GM12878 (cell line): ENCODE measurements at regions not wholly inside any gene's neighbourhood (a gene's known extent, or its start where the extent isn't known, plus 50 kb on each side); places are given as distances from the start of the nearest gene placed in this dataset.

Experiments
- ATAC-seq: fragments of 200-7000 bp; cut with Tn5 transposase; 3 replicates; pipeline ENCODE4 v1.9.1; 2020; ENCODE audit warnings: mild to moderate bottlenecking, moderate library complexity
- BruUV-seq: library from RNA; stranded (reverse); fragments of 400-500 nt; replicated peaks from 2 replicates; lab custom pipeline; 2021; lab: Mats Ljungman, UMichigan
- CTCF ChIA-PET: fragments of 300-600 bp; sonication (Branson Sonifier 250); formaldehyde crosslinking; extraction: SDS; loops from one replicate; lab custom pipeline; 2021; ENCODE audit warnings: inconsistent platforms; lab: Yijun Ruan, JAX
- POLR2A ChIA-PET: fragments of 350-600 bp; formaldehyde crosslinking; extraction: SDS; loops from one replicate; lab custom pipeline; 2021; ENCODE audit warnings: inconsistent platforms; lab: Charles Lee
- RAD21 ChIA-PET: fragments of 300-600 bp; sonication (Branson Sonifier 250); formaldehyde crosslinking; loops from one replicate; lab custom pipeline; 2023; ENCODE audit warnings: antibody characterized with exemption; ENCODE audit not compliant: unreplicated experiment; lab: Charles Lee
- SMC1A ChIA-PET: fragments of 300-600 bp; sonication (Branson Sonifier 250); formaldehyde crosslinking; loops from one replicate; lab custom pipeline; 2023; ENCODE audit not compliant: unreplicated experiment, uncharacterized antibody; lab: Charles Lee
- DNase-seq: peaks from one replicate; pipeline ENCODE4 v3.0.0-alpha.2; 2011; ENCODE audit warnings: low read depth, low spot score
- FAIRE-seq: peaks from 3 replicates; lab custom pipeline; 2011; peaks lifted over from hg19 to GRCh38; lab: Jason Lieb, UNC
- H2AFZ ChIP-seq: 2 replicates; pipeline ENCODE4 v1.6.0; 2011; ENCODE audit warnings: low read depth, low read length, control low read depth; ENCODE audit not compliant: control insufficient read depth
- H3K27ac ChIP-seq: 2 replicates; pipeline ENCODE4 v1.5.1; 2011; ENCODE audit warnings: control low read depth; ENCODE audit not compliant: control insufficient read depth, insufficient read depth
- H3K27me3 ChIP-seq, 2 experiments: replicated peaks in 1 of 2; 2 replicates each; pipeline versions ENCODE4 v1.6.0 to v1.6.1; 2011; ENCODE audit warnings: low read length in 1 of 2; ENCODE audit not compliant: control insufficient read depth in 2 of 2, insufficient read depth in 2 of 2
- H3K36me3 ChIP-seq, 2 experiments: 2 replicates each; pipeline ENCODE4 v1.5.1; 2011; ENCODE audit warnings: low read length in 1 of 2; ENCODE audit not compliant: control insufficient read depth in 2 of 2, insufficient read depth in 2 of 2
- H3K4me1 ChIP-seq: 2 replicates; pipeline ENCODE4 v1.6.1; 2011; ENCODE audit warnings: mild to moderate bottlenecking, low read length, moderate library complexity, mixed read lengths; ENCODE audit not compliant: control insufficient read depth, insufficient read depth
- H3K4me2 ChIP-seq: 2 replicates; pipeline ENCODE4 v1.6.0; 2011; ENCODE audit warnings: control low read depth; ENCODE audit not compliant: control insufficient read depth, insufficient read depth
- H3K4me3 ChIP-seq: fragments of 200-600 bp; sonication (generic); 2 replicates; pipeline ENCODE4 v1.5.1; 2016
- H3K79me2 ChIP-seq: 2 replicates; pipeline ENCODE4 v1.6.0; 2011; ENCODE audit warnings: low read length; ENCODE audit not compliant: control insufficient read depth, insufficient read depth
- H3K9ac ChIP-seq: 2 replicates; pipeline ENCODE4 v1.8.0; 2011; ENCODE audit warnings: low read length, control low read depth, mixed read lengths; ENCODE audit not compliant: control insufficient read depth, insufficient read depth
- H3K9me3 ChIP-seq: replicated peaks from 3 replicates; pipeline ENCODE4 v1.5.1; 2011; ENCODE audit warnings: mild to moderate bottlenecking, low read length; ENCODE audit not compliant: control insufficient read depth, insufficient read depth
- H4K20me1 ChIP-seq: 2 replicates; pipeline ENCODE4 v1.6.0; 2011; ENCODE audit not compliant: control insufficient read depth, insufficient read depth
- CHD4 ChIP-seq: fragments of 200-600 bp; sonication (generic); IDR thresholded peaks from 2 replicates; pipeline ENCODE4 v1.6.1; 2016; ENCODE audit warnings: mild to moderate bottlenecking
- JUND ChIP-seq: IDR thresholded peaks from 2 replicates; pipeline ENCODE4 v1.6.1; 2012; ENCODE audit warnings: low read depth, mild to moderate bottlenecking, low read length, improper control_type of control experiment, moderate library complexity
- KLF5 ChIP-seq: fragments of 450-650 bp; IDR thresholded peaks from 2 replicates; pipeline ENCODE4 v1.6.1; 2014; ENCODE audit warnings: mild to moderate bottlenecking; ENCODE audit not compliant: partially characterized antibody
- MXI1 ChIP-seq: fragments of 150-350 bp; IDR thresholded peaks from 2 replicates; pipeline ENCODE4 v1.6.1; 2011; ENCODE audit warnings: low read depth, mild to moderate bottlenecking, inconsistent platforms, low read length, improper control_type of control experiment
- MYB ChIP-seq: fragments of 150-350 bp; IDR thresholded peaks from 2 replicates; pipeline ENCODE4 v1.6.1; 2014; ENCODE audit warnings: mild to moderate bottlenecking, low read depth, low read length, borderline replicate concordance
- ZNF274 ChIP-seq: IDR thresholded peaks from one replicate; pipeline ENCODE4 v1.8.0; 2011; ENCODE audit not compliant: insufficient read length, insufficient read depth
- WGBS: methylation state at CpG from one replicate; pipeline ENCODE4 v1.1.6; 2016; ENCODE audit warnings: low lambda C conversion rate; ENCODE audit not compliant: insufficient replicate concordance, insufficient coverage; ENCODE audit errors: missing lambda C conversion rate; 5-methylcytosine and 5-hydroxymethylcytosine counted together
- in situ Hi-C: fragments of 300-500 bp; cut with MboI; formaldehyde crosslinking; loops from 9 replicates; pipeline ENCODE4 v1.14.3; 2018; ENCODE audit warnings: mixed read lengths
- intact Hi-C: fragments of 100-400 bp; cut with micrococcal nuclease; formaldehyde crosslinking; loops from one replicate; pipeline ENCODE4 v1.14.2; 2022; ENCODE audit not compliant: unreplicated experiment
- TF ChIP-seq, protein P1 (sequence below): fragments of 150-350 bp; IDR thresholded peaks from 2 replicates; pipeline ENCODE4 v1.6.1; 2016; ENCODE audit warnings: low read depth, low read length
- TF ChIP-seq, protein P2 (sequence below): fragments of 450-650 bp; IDR thresholded peaks from 2 replicates; pipeline ENCODE4 v1.6.1; 2017; ENCODE audit warnings: low read depth, mild to moderate bottlenecking, moderate library complexity
- TF ChIP-seq, protein P3 (sequence below): IDR thresholded peaks from 2 replicates; pipeline ENCODE4 v1.6.1; 2012; ENCODE audit warnings: low read length, inconsistent platforms
- TF ChIP-seq, protein P4 (sequence below): fragments of 450-650 bp; IDR thresholded peaks from 2 replicates; pipeline ENCODE4 v1.6.1; 2017; ENCODE audit warnings: mild to moderate bottlenecking

DNA sequence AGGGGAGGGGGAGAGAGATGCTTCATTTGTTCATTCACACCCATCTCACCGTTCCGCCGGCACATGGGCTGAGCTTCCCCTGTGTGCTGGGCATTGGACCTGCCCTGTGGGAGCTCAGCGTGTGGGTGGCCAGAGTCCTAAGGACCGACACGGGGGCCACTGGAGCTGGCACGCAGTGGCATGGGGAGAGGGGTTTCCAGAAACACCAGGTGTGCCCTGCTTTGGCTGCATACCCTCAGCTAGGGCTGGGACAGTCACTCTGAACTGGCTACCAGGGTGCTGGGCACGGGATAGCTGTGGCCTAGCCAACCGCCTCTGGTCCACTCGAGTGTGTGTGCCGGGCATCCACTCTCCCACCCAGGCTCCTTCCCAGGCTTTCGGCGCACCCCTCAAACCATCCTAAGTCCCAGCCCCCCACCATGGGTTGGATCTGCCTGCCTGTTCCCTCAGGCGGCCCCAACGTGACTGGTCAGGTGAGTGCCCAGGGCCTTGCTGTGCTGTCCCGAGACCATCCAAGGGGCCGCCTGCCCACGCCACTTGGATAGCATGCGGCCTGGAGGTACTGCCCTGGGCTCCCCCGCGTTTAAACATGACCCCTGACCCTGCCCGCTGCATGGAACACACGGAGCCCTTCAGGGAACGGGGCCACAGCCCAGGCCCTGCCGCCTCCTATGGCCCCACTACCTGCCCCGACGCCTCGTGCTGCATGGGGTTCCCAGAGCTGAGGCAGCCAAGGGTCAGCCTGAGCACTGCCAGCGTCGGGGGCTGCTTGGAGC, 51.6 kb upstream of the LINC01488 start:
- in situ Hi-C loops (no loop called here), intact Hi-C loops (no loop called here)
- BruUV-seq: no TSS peak

More for the DNA sequence above, 51.6 kb upstream of the LINC01488 start:
- H3K4me3 ChIP-seq: no peak overlapping the region
- no peaks in the 10 kb centered on the region for H3K4me1 ChIP-seq
- no peaks in the 10 kb centered on the region for H3K79me2 ChIP-seq
- 43% methylated on average over 28 of the region's 30 CpGs for WGBS
- TF ChIP-seq, protein P1, sequence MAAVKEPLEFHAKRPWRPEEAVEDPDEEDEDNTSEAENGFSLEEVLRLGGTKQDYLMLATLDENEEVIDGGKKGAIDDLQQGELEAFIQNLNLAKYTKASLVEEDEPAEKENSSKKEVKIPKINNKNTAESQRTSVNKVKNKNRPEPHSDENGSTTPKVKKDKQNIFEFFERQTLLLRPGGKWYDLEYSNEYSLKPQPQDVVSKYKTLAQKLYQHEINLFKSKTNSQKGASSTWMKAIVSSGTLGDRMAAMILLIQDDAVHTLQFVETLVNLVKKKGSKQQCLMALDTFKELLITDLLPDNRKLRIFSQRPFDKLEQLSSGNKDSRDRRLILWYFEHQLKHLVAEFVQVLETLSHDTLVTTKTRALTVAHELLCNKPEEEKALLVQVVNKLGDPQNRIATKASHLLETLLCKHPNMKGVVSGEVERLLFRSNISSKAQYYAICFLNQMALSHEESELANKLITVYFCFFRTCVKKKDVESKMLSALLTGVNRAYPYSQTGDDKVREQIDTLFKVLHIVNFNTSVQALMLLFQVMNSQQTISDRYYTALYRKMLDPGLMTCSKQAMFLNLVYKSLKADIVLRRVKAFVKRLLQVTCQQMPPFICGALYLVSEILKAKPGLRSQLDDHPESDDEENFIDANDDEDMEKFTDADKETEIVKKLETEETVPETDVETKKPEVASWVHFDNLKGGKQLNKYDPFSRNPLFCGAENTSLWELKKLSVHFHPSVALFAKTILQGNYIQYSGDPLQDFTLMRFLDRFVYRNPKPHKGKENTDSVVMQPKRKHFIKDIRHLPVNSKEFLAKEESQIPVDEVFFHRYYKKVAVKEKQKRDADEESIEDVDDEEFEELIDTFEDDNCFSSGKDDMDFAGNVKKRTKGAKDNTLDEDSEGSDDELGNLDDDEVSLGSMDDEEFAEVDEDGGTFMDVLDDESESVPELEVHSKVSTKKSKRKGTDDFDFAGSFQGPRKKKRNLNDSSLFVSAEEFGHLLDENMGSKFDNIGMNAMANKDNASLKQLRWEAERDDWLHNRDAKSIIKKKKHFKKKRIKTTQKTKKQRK: no peak
- TF ChIP-seq, protein P2, sequence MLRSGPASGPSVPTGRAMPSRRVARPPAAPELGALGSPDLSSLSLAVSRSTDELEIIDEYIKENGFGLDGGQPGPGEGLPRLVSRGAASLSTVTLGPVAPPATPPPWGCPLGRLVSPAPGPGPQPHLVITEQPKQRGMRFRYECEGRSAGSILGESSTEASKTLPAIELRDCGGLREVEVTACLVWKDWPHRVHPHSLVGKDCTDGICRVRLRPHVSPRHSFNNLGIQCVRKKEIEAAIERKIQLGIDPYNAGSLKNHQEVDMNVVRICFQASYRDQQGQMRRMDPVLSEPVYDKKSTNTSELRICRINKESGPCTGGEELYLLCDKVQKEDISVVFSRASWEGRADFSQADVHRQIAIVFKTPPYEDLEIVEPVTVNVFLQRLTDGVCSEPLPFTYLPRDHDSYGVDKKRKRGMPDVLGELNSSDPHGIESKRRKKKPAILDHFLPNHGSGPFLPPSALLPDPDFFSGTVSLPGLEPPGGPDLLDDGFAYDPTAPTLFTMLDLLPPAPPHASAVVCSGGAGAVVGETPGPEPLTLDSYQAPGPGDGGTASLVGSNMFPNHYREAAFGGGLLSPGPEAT: no peak
- no peak for TF ChIP-seq MYB
- TF ChIP-seq MXI1: no peak
- no peak for TF ChIP-seq KLF5
- no peak for TF ChIP-seq JUND
- TF ChIP-seq ZNF274: no peak
- TF ChIP-seq CHD4: no peak
- TF ChIP-seq, protein P3, sequence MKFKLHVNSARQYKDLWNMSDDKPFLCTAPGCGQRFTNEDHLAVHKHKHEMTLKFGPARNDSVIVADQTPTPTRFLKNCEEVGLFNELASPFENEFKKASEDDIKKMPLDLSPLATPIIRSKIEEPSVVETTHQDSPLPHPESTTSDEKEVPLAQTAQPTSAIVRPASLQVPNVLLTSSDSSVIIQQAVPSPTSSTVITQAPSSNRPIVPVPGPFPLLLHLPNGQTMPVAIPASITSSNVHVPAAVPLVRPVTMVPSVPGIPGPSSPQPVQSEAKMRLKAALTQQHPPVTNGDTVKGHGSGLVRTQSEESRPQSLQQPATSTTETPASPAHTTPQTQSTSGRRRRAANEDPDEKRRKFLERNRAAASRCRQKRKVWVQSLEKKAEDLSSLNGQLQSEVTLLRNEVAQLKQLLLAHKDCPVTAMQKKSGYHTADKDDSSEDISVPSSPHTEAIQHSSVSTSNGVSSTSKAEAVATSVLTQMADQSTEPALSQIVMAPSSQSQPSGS: no peak
- TF ChIP-seq, protein P4, sequence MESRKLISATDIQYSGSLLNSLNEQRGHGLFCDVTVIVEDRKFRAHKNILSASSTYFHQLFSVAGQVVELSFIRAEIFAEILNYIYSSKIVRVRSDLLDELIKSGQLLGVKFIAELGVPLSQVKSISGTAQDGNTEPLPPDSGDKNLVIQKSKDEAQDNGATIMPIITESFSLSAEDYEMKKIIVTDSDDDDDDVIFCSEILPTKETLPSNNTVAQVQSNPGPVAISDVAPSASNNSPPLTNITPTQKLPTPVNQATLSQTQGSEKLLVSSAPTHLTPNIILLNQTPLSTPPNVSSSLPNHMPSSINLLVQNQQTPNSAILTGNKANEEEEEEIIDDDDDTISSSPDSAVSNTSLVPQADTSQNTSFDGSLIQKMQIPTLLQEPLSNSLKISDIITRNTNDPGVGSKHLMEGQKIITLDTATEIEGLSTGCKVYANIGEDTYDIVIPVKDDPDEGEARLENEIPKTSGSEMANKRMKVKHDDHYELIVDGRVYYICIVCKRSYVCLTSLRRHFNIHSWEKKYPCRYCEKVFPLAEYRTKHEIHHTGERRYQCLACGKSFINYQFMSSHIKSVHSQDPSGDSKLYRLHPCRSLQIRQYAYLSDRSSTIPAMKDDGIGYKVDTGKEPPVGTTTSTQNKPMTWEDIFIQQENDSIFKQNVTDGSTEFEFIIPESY: no peak
- ChIA-PET POLR2A (no interaction called here), CTCF (no interaction called here), SMC1A (interaction anchor here (0.6 kb wide), 1 partner anchor 17 kb away, joined by 3 read pairs; no protein-coding TSS in a partner anchor), RAD21 (no interaction called here)
- DNase-seq (no peak), ATAC-seq (no peak), FAIRE-seq (no peak)
- H3K4me2 ChIP-seq: no peak overlapping the region
- no peaks in the 10 kb centered on the region for H4K20me1 ChIP-seq
- H2AFZ ChIP-seq: no peak overlapping the region
- H3K27me3 ChIP-seq: no peaks in the 10 kb centered on the region; a peak in 2 of 4 replicates
- H3K36me3 ChIP-seq: no peaks in the 10 kb centered on the region
- H3K27ac ChIP-seq: no peak overlapping the region
- H3K9ac ChIP-seq: no peak overlapping the region
- H3K9me3 ChIP-seq: peaks cover 1% of the 10 kb centered on the region; the same call in 1 of the 3 replicates
